Right lobe of liver (tissue), 4 donors: ENCODE measurements at regions not wholly inside any gene's neighbourhood (a gene's known extent, or its start where the extent isn't known, plus 50 kb on each side); places are given as distances from the start of the nearest gene placed in this dataset.

Source experiments
- CTCF ChIP-seq, 4 donors: fragments of 200-600 bp in 3 of 4; fragments of 450-650 bp in 1 of 4; IDR thresholded peaks; one replicate each; pipeline versions ENCODE4 v1.5.1 to v1.8.0; 2016 to 2022; ENCODE audit warnings: antibody characterized with exemption in 4 of 4, mild to moderate bottlenecking in 2 of 4
- POLR2A ChIP-seq: fragments of 450-650 bp; IDR thresholded peaks from one replicate; pipeline ENCODE4 v1.6.1; 2017; ENCODE audit warnings: antibody characterized with exemption, mild to moderate bottlenecking
- donor health status: DM: no; HTN: no; CAD: no.
- donor health status: DM: no; HTN: no; CAD: no.
- donor health status: DM: no; HTN: yes; CAD: no.

- TF ChIP-seq CTCF (IDR thresholded peaks at IDR 0.05) = no peak
- no peak for TF ChIP-seq POLR2A
Measured at GRCh38 chr22:48884786-48885185, 942.9 kb downstream of the BRD1 start.
